MCF 10A (cell line): ENCODE measurements at regions not wholly inside any gene's neighbourhood (a gene's known extent, or its start where the extent isn't known, plus 50 kb on each side); places are given as distances from the start of the nearest gene placed in this dataset.

ENCODE experiments used
- BruUV-seq: library from RNA; stranded (reverse); fragments of 400-500 nt; replicated peaks from 2 replicates; lab custom pipeline; 2021; lab: Mats Ljungman, UMichigan
- CTCF ChIA-PET: fragments of 300-600 bp; sonication (Branson Sonifier 250); formaldehyde crosslinking; extraction: SDS; loops from one replicate; lab custom pipeline; 2021; ENCODE audit warnings: antibody characterized with exemption, inconsistent platforms; lab: Yijun Ruan, JAX
- POLR2A ChIA-PET: fragments of 300-600, 350-650 bp; sonication (Branson Sonifier 250); formaldehyde crosslinking; extraction: SDS; loops from one replicate; lab custom pipeline; 2020; ENCODE audit warnings: antibody characterized with exemption, inconsistent platforms; lab: Yijun Ruan, JAX
- DNase-seq: peaks from one replicate; pipeline ENCODE4 v3.0.0-alpha.2; 2018; ENCODE audit not compliant: unreplicated experiment
- H3K27ac Mint-ChIP-seq: one replicate; pipeline ENCODE4 v1.8.0; 2022; ENCODE audit warnings: mild to moderate bottlenecking, low read depth, mixed read lengths; ENCODE audit not compliant: unreplicated experiment
- H3K27me3 Mint-ChIP-seq: one replicate; pipeline ENCODE4 v1.8.0; 2022; ENCODE audit warnings: mixed read lengths; ENCODE audit not compliant: insufficient read depth, unreplicated experiment
- H3K36me3 Mint-ChIP-seq: one replicate; pipeline ENCODE4 v1.8.0; 2022; ENCODE audit warnings: mild to moderate bottlenecking, moderate library complexity, mixed read lengths; ENCODE audit not compliant: insufficient read depth, unreplicated experiment
- H3K4me1 Mint-ChIP-seq: one replicate; pipeline ENCODE4 v1.8.0; 2022; ENCODE audit warnings: mixed read lengths; ENCODE audit not compliant: insufficient read depth, unreplicated experiment
- H3K4me3 Mint-ChIP-seq: one replicate; pipeline ENCODE4 v1.8.0; 2022; ENCODE audit warnings: mild to moderate bottlenecking, moderate library complexity, mixed read lengths; ENCODE audit not compliant: unreplicated experiment
- H3K9me3 Mint-ChIP-seq: one replicate; pipeline ENCODE4 v1.8.0; 2022; ENCODE audit warnings: mixed read lengths; ENCODE audit not compliant: unreplicated experiment
- intact Hi-C: fragments of 100-400 bp; cut with micrococcal nuclease; formaldehyde crosslinking; loops from 2 replicates; pipeline ENCODE4 v1.14.1; 2022
- TF ChIP-seq, protein P1 (sequence below): fragments of 200-600 bp; IDR thresholded peaks from one replicate; pipeline ENCODE4 v1.8.0; 2022; ENCODE audit warnings: antibody characterized with exemption, mild to moderate bottlenecking; ENCODE audit not compliant: unreplicated experiment

- no peak for DNase-seq
- ChIA-PET POLR2A (no interaction called here), CTCF (no interaction called here)
- TF ChIP-seq, protein P1, sequence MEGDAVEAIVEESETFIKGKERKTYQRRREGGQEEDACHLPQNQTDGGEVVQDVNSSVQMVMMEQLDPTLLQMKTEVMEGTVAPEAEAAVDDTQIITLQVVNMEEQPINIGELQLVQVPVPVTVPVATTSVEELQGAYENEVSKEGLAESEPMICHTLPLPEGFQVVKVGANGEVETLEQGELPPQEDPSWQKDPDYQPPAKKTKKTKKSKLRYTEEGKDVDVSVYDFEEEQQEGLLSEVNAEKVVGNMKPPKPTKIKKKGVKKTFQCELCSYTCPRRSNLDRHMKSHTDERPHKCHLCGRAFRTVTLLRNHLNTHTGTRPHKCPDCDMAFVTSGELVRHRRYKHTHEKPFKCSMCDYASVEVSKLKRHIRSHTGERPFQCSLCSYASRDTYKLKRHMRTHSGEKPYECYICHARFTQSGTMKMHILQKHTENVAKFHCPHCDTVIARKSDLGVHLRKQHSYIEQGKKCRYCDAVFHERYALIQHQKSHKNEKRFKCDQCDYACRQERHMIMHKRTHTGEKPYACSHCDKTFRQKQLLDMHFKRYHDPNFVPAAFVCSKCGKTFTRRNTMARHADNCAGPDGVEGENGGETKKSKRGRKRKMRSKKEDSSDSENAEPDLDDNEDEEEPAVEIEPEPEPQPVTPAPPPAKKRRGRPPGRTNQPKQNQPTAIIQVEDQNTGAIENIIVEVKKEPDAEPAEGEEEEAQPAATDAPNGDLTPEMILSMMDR = no peak
- Mint-ChIP-seq H3K36me3 (peaks cover 3% of the 10 kb centered on the region), H3K27ac (no peak overlapping the region), H3K4me1 (peaks cover 10% of the 10 kb centered on the region), H3K9me3 (peaks cover 7% of the 10 kb centered on the region), H3K27me3 (no peaks in the 10 kb centered on the region), H3K4me3 (no peak overlapping the region)
- BruUV-seq = no TSS peak
- intact Hi-C loops = no loop called here
Measured at GRCh38 chr2:189293164-189293563, 113.6 kb upstream of the COL5A2 start.

GRCh38 chr2:189297446-189297845 lies 117.9 kb upstream of the COL5A2 start:
- TF ChIP-seq, protein P1 = no peak
- H3K4me3 Mint-ChIP-seq = no peak overlapping the region
- H3K4me1 Mint-ChIP-seq = peaks cover 16% of the 10 kb centered on the region
- no peaks in the 10 kb centered on the region for H3K27me3 Mint-ChIP-seq
- intact Hi-C loops = no loop called here
- ChIA-PET POLR2A (no interaction called here), CTCF (interaction anchor here (0.9 to 2.1 kb wide), 2 partner anchors 155 to 205 kb away, joined by 3 to 4 read pairs; no protein-coding TSS in a partner anchor)
- no peak for DNase-seq
- H3K9me3 Mint-ChIP-seq = no peaks in the 10 kb centered on the region
- BruUV-seq = no TSS peak
- H3K27ac Mint-ChIP-seq = no peak overlapping the region
- no peaks in the 10 kb centered on the region for H3K36me3 Mint-ChIP-seq

- no TSS peak for BruUV-seq
- Mint-ChIP-seq H3K4me1 (peaks cover 20% of the 10 kb centered on the region), H3K9me3 (no peaks in the 10 kb centered on the region), H3K36me3 (no peaks in the 10 kb centered on the region), H3K4me3 (no peak overlapping the region), H3K27me3 (no peaks in the 10 kb centered on the region), H3K27ac (no peak overlapping the region)
- CTCF ChIA-PET = interaction anchor here (0.7 to 2.1 kb wide), 5 partner anchors 15 to 205 kb away, joined by 3 to 5 read pairs (median 3); no protein-coding TSS in a partner anchor
- intact Hi-C loops = no loop called here
- POLR2A ChIA-PET = no interaction called here
- TF ChIP-seq, protein P1 = no peak
- DNase-seq = no peak
Measured at GRCh38 chr2:189298038-189298437, 118.5 kb upstream of the COL5A2 start.

- POLR2A ChIA-PET = no interaction called here
- Mint-ChIP-seq H3K4me1 (peaks cover 20% of the 10 kb centered on the region), H3K27ac (no peak overlapping the region)
Measured at GRCh38 chr2:189298481-189298880, 118.9 kb upstream of the COL5A2 start.

More at GRCh38 chr2:189298481-189298880, 118.9 kb upstream of the COL5A2 start:
- intact Hi-C loops = no loop called here
- Mint-ChIP-seq H3K36me3 (no peaks in the 10 kb centered on the region), H3K27me3 (no peaks in the 10 kb centered on the region), H3K9me3 (no peaks in the 10 kb centered on the region), H3K4me3 (no peak overlapping the region)
- CTCF ChIA-PET = interaction anchor here (0.7 to 2.1 kb wide), 4 partner anchors 14 to 205 kb away, joined by 3 to 5 read pairs (median 4); no protein-coding TSS in a partner anchor
- DNase-seq = no peak
- TF ChIP-seq, protein P1 = no peak
- BruUV-seq = no TSS peak
